HCT116 (cell line): ENCODE measurements at regions not wholly inside any gene's neighbourhood (a gene's known extent, or its start where the extent isn't known, plus 50 kb on each side); places are given as distances from the start of the nearest gene placed in this dataset.

ENCODE experiments used
- ATAC-seq: fragments of 200-7000 bp; cut with Tn5 transposase; 2 replicates; pipeline ENCODE4 v1.9.1; 2020; ENCODE audit warnings: mild to moderate bottlenecking, moderate library complexity
- BruUV-seq: library from RNA; stranded (reverse); fragments of 400-500 nt; replicated peaks from 2 replicates; lab custom pipeline; 2021; lab: Mats Ljungman, UMichigan
- CTCF ChIA-PET: fragments of 300-600 bp; sonication (Branson Sonifier 250); formaldehyde crosslinking; loops from one replicate; lab custom pipeline; 2021; ENCODE audit warnings: antibody characterized with exemption; lab: Charles Lee
- POLR2A ChIA-PET: fragments of 300-600, 350-600 bp; sonication (Branson Sonifier 250); formaldehyde crosslinking; loops from one replicate; lab custom pipeline; 2021; ENCODE audit warnings: antibody characterized with exemption; lab: Charles Lee
- RAD21 ChIA-PET, 2 experiments: fragments of 300-600 bp; sonication (Branson Sonifier 250); formaldehyde crosslinking; loops; one replicate each; lab custom pipeline; 2023; ENCODE audit warnings: low total read pairs in 2 of 2; ENCODE audit not compliant: uncharacterized antibody in 2 of 2, unreplicated experiment in 2 of 2, low non-redundant PET in 1 of 2; lab: Charles Lee
- DNase-seq: peaks from one replicate; pipeline ENCODE4 v3.0.0-alpha.2; 2010; ENCODE audit warnings: low read depth, low spot score
- H2AFZ ChIP-seq: fragments of 200-600 bp; shearing (Covaris generic), sonication (generic); 2 replicates; pipeline ENCODE4 v1.6.1; 2017; ENCODE audit warnings: low read depth, mixed run types, mixed read lengths, antibody characterized with exemption, low read length; ENCODE audit not compliant: poor library complexity, severe bottlenecking
- H3K27ac ChIP-seq: 2 replicates; pipeline ENCODE4 v1.5.1; 2012; ENCODE audit warnings: low read depth, low read length
- H3K27me3 ChIP-seq: fragments of 200-600 bp; sonication (generic); 2 replicates; pipeline ENCODE4 v1.6.1; 2016; ENCODE audit warnings: mixed run types, low read length, mixed read lengths; ENCODE audit not compliant: insufficient read depth
- H3K36me3 ChIP-seq, 2 experiments: fragments of 200-500 bp in 1 of 2; fragments of 200-600 bp in 1 of 2; sonication (Bioruptor generic) in 1 of 2; sonication (generic) in 1 of 2; 2 replicates each; pipeline versions ENCODE4 v1.5.1 to v1.6.1; 2014 to 2016; ENCODE audit warnings: low read length in 2 of 2, inconsistent platforms in 1 of 2, mixed read lengths in 1 of 2, mixed run types in 1 of 2; ENCODE audit not compliant: insufficient read depth in 2 of 2, control insufficient read depth in 1 of 2
- H3K4me1 ChIP-seq, 2 experiments: fragments of 200-600 bp in 1 of 2; sonication (generic) in 1 of 2; 2 replicates each; pipeline versions ENCODE4 v1.5.1 to v1.6.1; 2012 to 2017; ENCODE audit warnings: low read length in 2 of 2, inconsistent platforms in 1 of 2, mild to moderate bottlenecking in 1 of 2, mixed read lengths in 1 of 2, mixed run types in 1 of 2, moderate library complexity in 1 of 2; ENCODE audit not compliant: insufficient read depth in 2 of 2, control insufficient read depth in 1 of 2
- H3K4me2 ChIP-seq: fragments of 200-600 bp; sonication (generic); 2 replicates; pipeline ENCODE4 v1.6.1; 2017; ENCODE audit warnings: mixed run types, low read length, mixed read lengths
- H3K4me3 ChIP-seq, 2 experiments: fragments of 200-600 bp in 1 of 2; sonication (generic) in 1 of 2; replicated peaks in 1 of 2; 2 replicates each; pipeline ENCODE4 v1.5.1; 2011 to 2016; ENCODE audit warnings: low read length in 2 of 2, control low read depth in 1 of 2, low read depth in 1 of 2, mild to moderate bottlenecking in 1 of 2, mixed read lengths in 1 of 2, mixed run types in 1 of 2
- H3K79me2 ChIP-seq: fragments of 200-600 bp; sonication (generic); 2 replicates; pipeline ENCODE4 v1.6.1; 2017; ENCODE audit warnings: mild to moderate bottlenecking, mixed run types, low read length, moderate library complexity, mixed read lengths; ENCODE audit not compliant: insufficient read depth
- H3K9ac ChIP-seq: fragments of 200-600 bp; sonication (generic); 2 replicates; pipeline ENCODE4 v1.6.1; 2016; ENCODE audit warnings: low read length, mixed read lengths
- H3K9me2 ChIP-seq: fragments of 200-600 bp; sonication (generic), shearing (Covaris generic); 2 replicates; pipeline ENCODE4 v1.6.1; 2017; ENCODE audit warnings: mixed run types, mild to moderate bottlenecking, moderate library complexity; ENCODE audit not compliant: insufficient read depth
- H3K9me3 ChIP-seq, 2 experiments: fragments of 200-500 bp in 1 of 2; fragments of 200-600 bp in 1 of 2; sonication (Bioruptor generic) in 1 of 2; sonication (generic) in 1 of 2; 2 replicates each; pipeline ENCODE4 v1.6.1; 2014 to 2017; ENCODE audit warnings: low read length in 2 of 2, mixed read lengths in 2 of 2, inconsistent platforms in 1 of 2, low read depth in 1 of 2, mild to moderate bottlenecking in 1 of 2, mixed run types in 1 of 2, moderate library complexity in 1 of 2; ENCODE audit not compliant: control insufficient read depth in 1 of 2, insufficient read depth in 1 of 2
- H4K20me1 ChIP-seq: fragments of 200-600 bp; sonication (generic), shearing (Covaris generic); 2 replicates; pipeline ENCODE4 v1.6.1; 2017; ENCODE audit warnings: mixed run types, mild to moderate bottlenecking, moderate library complexity; ENCODE audit not compliant: insufficient read depth
- ATF3 ChIP-seq: IDR thresholded peaks from 2 replicates; pipeline ENCODE4 v1.6.1; 2012
- CBX3 ChIP-seq: IDR thresholded peaks from 2 replicates; pipeline ENCODE4 v1.6.1; 2012; ENCODE audit warnings: low read depth
- CEBPB ChIP-seq: IDR thresholded peaks from 2 replicates; pipeline ENCODE4 v1.6.1; 2012; ENCODE audit warnings: low read depth
- EGR1 ChIP-seq: IDR thresholded peaks from 2 replicates; pipeline ENCODE4 v1.6.1; 2012; ENCODE audit warnings: low read depth
- EZH2 ChIP-seq: fragments of 200-600 bp; sonication (generic); IDR thresholded peaks from 2 replicates; pipeline ENCODE4 v1.6.1; 2017; ENCODE audit warnings: antibody characterized with exemption, mixed run types
- EZH2phosphoT487 ChIP-seq: fragments of 200-600 bp; IDR thresholded peaks from 2 replicates; pipeline ENCODE4 v1.6.1; 2018; ENCODE audit warnings: antibody characterized with exemption, borderline replicate concordance
- JUND ChIP-seq: IDR thresholded peaks from 2 replicates; pipeline ENCODE4 v1.6.1; 2012
- MAX ChIP-seq: IDR thresholded peaks from 2 replicates; pipeline ENCODE4 v1.6.1; 2012
- POLR2A ChIP-seq: IDR thresholded peaks from 2 replicates; pipeline ENCODE4 v1.7.0; 2011; ENCODE audit warnings: borderline replicate concordance; ENCODE audit not compliant: insufficient read depth, insufficient read length; ENCODE audit errors: extremely low read depth
- RAD21 ChIP-seq: IDR thresholded peaks from 2 replicates; pipeline ENCODE4 v1.6.1; 2012; ENCODE audit warnings: low read depth, mild to moderate bottlenecking
- SP1 ChIP-seq: IDR thresholded peaks from 2 replicates; pipeline ENCODE4 v1.6.1; 2012; ENCODE audit warnings: low read depth
- SRF ChIP-seq: IDR thresholded peaks from 2 replicates; pipeline ENCODE4 v1.6.1; 2012; ENCODE audit warnings: low read depth
- TCF7L2 ChIP-seq: IDR thresholded peaks from 2 replicates; pipeline ENCODE4 v1.7.0; 2011; ENCODE audit warnings: borderline replicate concordance, inconsistent platforms; ENCODE audit not compliant: insufficient read depth, insufficient read length; ENCODE audit errors: extremely low read depth
- ZBTB33 ChIP-seq: IDR thresholded peaks from 2 replicates; pipeline ENCODE4 v1.6.1; 2011; ENCODE audit warnings: mild to moderate bottlenecking, low read length, moderate library complexity; ENCODE audit not compliant: insufficient replicate concordance; ENCODE audit errors: extremely low read depth
- ZFX ChIP-seq: fragments of 450-650 bp; IDR thresholded peaks from 2 replicates; pipeline ENCODE4 v1.6.1; 2017
- ZNF274 ChIP-seq: fragments of 200-500 bp; sonication (Bioruptor generic); IDR thresholded peaks from 2 replicates; pipeline ENCODE4 v1.6.1; 2014; ENCODE audit warnings: mild to moderate bottlenecking, low read depth, low read length, inconsistent platforms
- intact Hi-C: fragments of 100-400 bp; cut with micrococcal nuclease; formaldehyde crosslinking; loops from 2 replicates; pipeline ENCODE4 v1.10.0; 2022
- TF ChIP-seq, protein P1 (sequence below): IDR thresholded peaks from 2 replicates; pipeline ENCODE4 v1.6.1; 2012; ENCODE audit warnings: low read depth
- TF ChIP-seq, protein P2 (sequence below), 3 experiments: fragments of 200-600 bp in 1 of 3; sonication (generic) in 1 of 3; IDR thresholded peaks in 2 of 3; conservative IDR thresholded peaks in 1 of 3; 2 replicates each; pipeline ENCODE4 v1.5.1; 2012 to 2017; ENCODE audit warnings: low read depth in 2 of 3, low read length in 2 of 3, antibody characterized with exemption in 1 of 3, borderline replicate concordance in 1 of 3, control low read depth in 1 of 3, mild to moderate bottlenecking in 1 of 3, mixed read lengths in 1 of 3, mixed run types in 1 of 3, moderate library complexity in 1 of 3; ENCODE audit not compliant: insufficient read depth in 1 of 3

- no peaks in the 10 kb centered on the region for H4K20me1 ChIP-seq
- no peak overlapping the region for H3K4me3 ChIP-seq
- intact Hi-C loops: no loop called here
- no peaks in the 10 kb centered on the region for H3K79me2 ChIP-seq
- H3K27ac ChIP-seq: no peak overlapping the region
- H3K9me3 ChIP-seq: no peaks in the 10 kb centered on the region
- H3K4me1 ChIP-seq: no peaks in the 10 kb centered on the region
- no peak overlapping the region for H3K4me2 ChIP-seq
- H3K9me2 ChIP-seq: no peaks in the 10 kb centered on the region
- H2AFZ ChIP-seq: no peak overlapping the region
- RAD21 ChIA-PET: no interaction called here
- no peak overlapping the region for H3K9ac ChIP-seq
- CTCF ChIA-PET: no interaction called here
- no TSS peak for BruUV-seq
- ATAC-seq: no peak
- H3K36me3 ChIP-seq: no peaks in the 10 kb centered on the region
- H3K27me3 ChIP-seq: peaks cover 14% of the 10 kb centered on the region; the same call in 1 of the 2 replicates
- TF ChIP-seq JUND: no peak
- TF ChIP-seq SP1: no peak
- TF ChIP-seq, protein P1, sequence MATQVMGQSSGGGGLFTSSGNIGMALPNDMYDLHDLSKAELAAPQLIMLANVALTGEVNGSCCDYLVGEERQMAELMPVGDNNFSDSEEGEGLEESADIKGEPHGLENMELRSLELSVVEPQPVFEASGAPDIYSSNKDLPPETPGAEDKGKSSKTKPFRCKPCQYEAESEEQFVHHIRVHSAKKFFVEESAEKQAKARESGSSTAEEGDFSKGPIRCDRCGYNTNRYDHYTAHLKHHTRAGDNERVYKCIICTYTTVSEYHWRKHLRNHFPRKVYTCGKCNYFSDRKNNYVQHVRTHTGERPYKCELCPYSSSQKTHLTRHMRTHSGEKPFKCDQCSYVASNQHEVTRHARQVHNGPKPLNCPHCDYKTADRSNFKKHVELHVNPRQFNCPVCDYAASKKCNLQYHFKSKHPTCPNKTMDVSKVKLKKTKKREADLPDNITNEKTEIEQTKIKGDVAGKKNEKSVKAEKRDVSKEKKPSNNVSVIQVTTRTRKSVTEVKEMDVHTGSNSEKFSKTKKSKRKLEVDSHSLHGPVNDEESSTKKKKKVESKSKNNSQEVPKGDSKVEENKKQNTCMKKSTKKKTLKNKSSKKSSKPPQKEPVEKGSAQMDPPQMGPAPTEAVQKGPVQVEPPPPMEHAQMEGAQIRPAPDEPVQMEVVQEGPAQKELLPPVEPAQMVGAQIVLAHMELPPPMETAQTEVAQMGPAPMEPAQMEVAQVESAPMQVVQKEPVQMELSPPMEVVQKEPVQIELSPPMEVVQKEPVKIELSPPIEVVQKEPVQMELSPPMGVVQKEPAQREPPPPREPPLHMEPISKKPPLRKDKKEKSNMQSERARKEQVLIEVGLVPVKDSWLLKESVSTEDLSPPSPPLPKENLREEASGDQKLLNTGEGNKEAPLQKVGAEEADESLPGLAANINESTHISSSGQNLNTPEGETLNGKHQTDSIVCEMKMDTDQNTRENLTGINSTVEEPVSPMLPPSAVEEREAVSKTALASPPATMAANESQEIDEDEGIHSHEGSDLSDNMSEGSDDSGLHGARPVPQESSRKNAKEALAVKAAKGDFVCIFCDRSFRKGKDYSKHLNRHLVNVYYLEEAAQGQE: no peak
- no peak for TF ChIP-seq EZH2
- TF ChIP-seq ZBTB33: no peak
- no peak for TF ChIP-seq ZFX
- no peak for TF ChIP-seq POLR2A
- TF ChIP-seq, protein P2, sequence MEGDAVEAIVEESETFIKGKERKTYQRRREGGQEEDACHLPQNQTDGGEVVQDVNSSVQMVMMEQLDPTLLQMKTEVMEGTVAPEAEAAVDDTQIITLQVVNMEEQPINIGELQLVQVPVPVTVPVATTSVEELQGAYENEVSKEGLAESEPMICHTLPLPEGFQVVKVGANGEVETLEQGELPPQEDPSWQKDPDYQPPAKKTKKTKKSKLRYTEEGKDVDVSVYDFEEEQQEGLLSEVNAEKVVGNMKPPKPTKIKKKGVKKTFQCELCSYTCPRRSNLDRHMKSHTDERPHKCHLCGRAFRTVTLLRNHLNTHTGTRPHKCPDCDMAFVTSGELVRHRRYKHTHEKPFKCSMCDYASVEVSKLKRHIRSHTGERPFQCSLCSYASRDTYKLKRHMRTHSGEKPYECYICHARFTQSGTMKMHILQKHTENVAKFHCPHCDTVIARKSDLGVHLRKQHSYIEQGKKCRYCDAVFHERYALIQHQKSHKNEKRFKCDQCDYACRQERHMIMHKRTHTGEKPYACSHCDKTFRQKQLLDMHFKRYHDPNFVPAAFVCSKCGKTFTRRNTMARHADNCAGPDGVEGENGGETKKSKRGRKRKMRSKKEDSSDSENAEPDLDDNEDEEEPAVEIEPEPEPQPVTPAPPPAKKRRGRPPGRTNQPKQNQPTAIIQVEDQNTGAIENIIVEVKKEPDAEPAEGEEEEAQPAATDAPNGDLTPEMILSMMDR (IDR thresholded peaks at IDR 0.05 in 2 of 3, conservative IDR thresholded peaks at IDR 0.05 in 1 of 3; ENCODE audit: borderline replicate concordance in 1 of 3, insufficient read depth in 1 of 3, low read depth in 2 of 3, low read length in 2 of 3): no peak
- no peak for TF ChIP-seq SRF
- TF ChIP-seq CBX3: no peak
- TF ChIP-seq ZNF274: no peak
- TF ChIP-seq MAX: no peak
- TF ChIP-seq TCF7L2: no peak
- no peak for TF ChIP-seq EZH2phosphoT487
- TF ChIP-seq CEBPB: no peak
- TF ChIP-seq RAD21: no peak
- TF ChIP-seq EGR1: no peak
- no peak for TF ChIP-seq ATF3
- POLR2A ChIA-PET: no interaction called here
- DNase-seq: no peak
These were observed 399.4 kb downstream of the NPIPA7 start for GRCh38 chr16:16778332-16778731.
